GM10266 (cell line): ENCODE measurements at regions not wholly inside any gene's neighbourhood (a gene's known extent, or its start where the extent isn't known, plus 50 kb on each side); places are given as distances from the start of the nearest gene placed in this dataset.

Source experiments
- DNase-seq: peaks from one replicate; pipeline ENCODE4 v3.0.0; 2012; ENCODE audit errors: extremely low spot score
- CTCF ChIP-seq: IDR thresholded peaks from 2 replicates; pipeline ENCODE4 v1.5.1; 2012; ENCODE audit warnings: mild to moderate bottlenecking, low read depth; ENCODE audit not compliant: control insufficient read depth, insufficient read depth; ENCODE audit errors: missing control alignments

GRCh38 chr1:82160036-82160435 is 359.3 kb downstream of the ADGRL2 start:
- no peak for TF ChIP-seq CTCF
- DNase-seq: no peak

- DNase-seq: no peak
- no peak for TF ChIP-seq CTCF
These were observed 358.2 kb downstream of the ADGRL2 start for GRCh38 chr1:82158981-82159380.

- TF ChIP-seq CTCF: no peak
- DNase-seq: no peak
These were observed 353.7 kb downstream of the ADGRL2 start for GRCh38 chr1:82154219-82154970.

GRCh38 chr1:82153752-82154151 is 353.0 kb downstream of the ADGRL2 start:
- TF ChIP-seq CTCF: no peak
- no peak for DNase-seq

GRCh38 chr1:82153272-82153629 is 352.5 kb downstream of the ADGRL2 start:
- DNase-seq: no peak
- no peak for TF ChIP-seq CTCF

- DNase-seq: peak; percentile 10
- TF ChIP-seq CTCF: no peak
These were observed 351.9 kb downstream of the ADGRL2 start for GRCh38 chr1:82152356-82153271.

- TF ChIP-seq CTCF: no peak
- no peak for DNase-seq
These were observed 344.9 kb downstream of the ADGRL2 start for GRCh38 chr1:82145656-82146055.
